DOHH2 (cell line): ENCODE measurements at regions not wholly inside any gene's neighbourhood (a gene's known extent, or its start where the extent isn't known, plus 50 kb on each side); places are given as distances from the start of the nearest gene placed in this dataset.

ENCODE experiments used
- CTCF ChIP-seq: fragments of 200-600 bp; sonication (generic); IDR thresholded peaks from one replicate; pipeline ENCODE4 v1.5.1; 2014; ENCODE audit warnings: antibody characterized with exemption, mild to moderate bottlenecking, low read depth, low read length; ENCODE audit not compliant: poor library complexity, severe bottlenecking
- EZH2phosphoT487 ChIP-seq: fragments of 200-600 bp; sonication (generic); IDR thresholded peaks from 2 replicates; pipeline ENCODE4 v1.6.1; 2017; ENCODE audit warnings: borderline replicate concordance, mild to moderate bottlenecking, antibody characterized with exemption, low read length, moderate library complexity, mixed read lengths

- TF ChIP-seq CTCF: no peak
- no peak for TF ChIP-seq EZH2phosphoT487
Measured at GRCh38 chr5:109996246-109996645, 306.5 kb downstream of the MAN2A1 start.
